Tibial nerve (tissue), 4 donors: ENCODE measurements at regions not wholly inside any gene's neighbourhood (a gene's known extent, or its start where the extent isn't known, plus 50 kb on each side); places are given as distances from the start of the nearest gene placed in this dataset.

Source experiments
- DNase-seq, 2 donors: peaks; one replicate each; pipeline ENCODE4 v3.0.0-alpha.2; 2019; ENCODE audit warnings: low spot score in 2 of 2
- H3K27ac ChIP-seq, 4 donors: fragments of 200-600 bp; sonication (generic) in 3 of 4; one replicate each; pipeline ENCODE4 v1.5.1; 2017 to 2019; ENCODE audit warnings: mild to moderate bottlenecking in 1 of 4
- H3K27me3 ChIP-seq, 2 donors: fragments of 200-600 bp; sonication (generic) in 1 of 2; one replicate each; pipeline versions ENCODE4 v1.5.1 to v1.6.0; 2017 to 2019
- H3K36me3 ChIP-seq, 3 donors: fragments of 200-600 bp; sonication (generic); one replicate each; pipeline ENCODE4 v1.5.1; 2018 to 2019
- H3K4me1 ChIP-seq, 4 donors: fragments of 200-600 bp; sonication (generic) in 3 of 4; one replicate each; pipeline ENCODE4 v1.5.1; 2017 to 2019
- H3K4me3 ChIP-seq, 4 donors: fragments of 200-600 bp; sonication (generic) in 3 of 4; one replicate each; pipeline ENCODE4 v1.5.1; 2017 to 2019; ENCODE audit warnings: mild to moderate bottlenecking in 1 of 4, moderate library complexity in 1 of 4
- H3K9me3 ChIP-seq, 4 donors: fragments of 200-600 bp; sonication (generic) in 3 of 4; one replicate each; pipeline ENCODE4 v1.5.1; 2017 to 2019
- CTCF ChIP-seq, 5 experiments: fragments of 200-600 bp in 3 of 5; fragments of 450-650 bp in 2 of 5; sonication (generic) in 3 of 5; IDR thresholded peaks; one replicate each; pipeline ENCODE4 v1.5.1; 2016 to 2019; ENCODE audit warnings: antibody characterized with exemption in 5 of 5, mild to moderate bottlenecking in 3 of 5, moderate library complexity in 2 of 5
- EP300 ChIP-seq, 2 donors: sonication (generic); formaldehyde crosslinking; IDR thresholded peaks; one replicate each; pipeline ENCODE4 v1.6.1; 2017; ENCODE audit warnings: antibody characterized with exemption in 2 of 2, mild to moderate bottlenecking in 1 of 2
- POLR2A ChIP-seq, 2 donors: fragments of 450-650 bp; IDR thresholded peaks; one replicate each; pipeline ENCODE4 v1.6.1; 2017; ENCODE audit warnings: antibody characterized with exemption in 2 of 2, mild to moderate bottlenecking in 2 of 2, moderate library complexity in 2 of 2
- WGBS, 2 donors: methylation state at CpG; one replicate each; pipeline ENCODE4 v1.1.5; 2018; 5-methylcytosine and 5-hydroxymethylcytosine counted together

GRCh38 chr1:221101807-221102605 lies 222.8 kb downstream of the HLX start:
- Histone ChIP-seq H3K4me3 (no peak overlapping the region), H3K36me3 (no peaks in the 10 kb centered on the region), H3K9me3 (no peaks in the 10 kb centered on the region), H3K4me1 (peaks cover 0 to 18% (median 3%) of the 10 kb centered on the region in 4 donors), H3K27me3 (no peaks in the 10 kb centered on the region), H3K27ac (no peak overlapping the region)
- TF ChIP-seq POLR2A (IDR thresholded peaks at IDR 0.05) (no peak), EP300 (IDR thresholded peaks at IDR 0.05) (no peak), CTCF (IDR thresholded peaks at IDR 0.05) (no peak)
- DNase-seq: no peak

GRCh38 chr1:221104596-221104995 lies 225.4 kb downstream of the HLX start:
- Histone ChIP-seq H3K4me3 (no peak overlapping the region), H3K27ac (no peak overlapping the region), H3K27me3 (no peaks in the 10 kb centered on the region), H3K9me3 (no peaks in the 10 kb centered on the region), H3K4me1 (peaks cover 0 to 18% (median 0%) of the 10 kb centered on the region in 4 donors), H3K36me3 (no peaks in the 10 kb centered on the region)
- WGBS, 2 donors: 90 to 92% methylated on average over 3 of the region's 3 CpGs
- TF ChIP-seq CTCF (IDR thresholded peaks at IDR 0.05) (no peak), POLR2A (IDR thresholded peaks at IDR 0.05) (no peak), EP300 (IDR thresholded peaks at IDR 0.05) (no peak)
- DNase-seq: no peak

- H3K36me3 ChIP-seq: no peaks in the 10 kb centered on the region
- 78 to 89% methylated on average over 1 of the region's 1 CpG for WGBS, 2 donors
Observed at GRCh38 chr1:221105578-221105977, 226.3 kb downstream of the HLX start.

GRCh38 chr1:221106616-221107015 lies 227.4 kb downstream of the HLX start:
- WGBS, 2 donors: 58 to 73% methylated on average over 3 of the region's 3 CpGs
- no peaks in the 10 kb centered on the region for H3K36me3 ChIP-seq
- no peak overlapping the region for H3K27ac ChIP-seq
- no peaks in the 10 kb centered on the region for H3K27me3 ChIP-seq
- H3K4me1 ChIP-seq: peaks cover 0 to 4% (median 0%) of the 10 kb centered on the region in 4 donors
- H3K9me3 ChIP-seq: no peaks in the 10 kb centered on the region
- TF ChIP-seq EP300 (IDR thresholded peaks at IDR 0.05) (no peak), POLR2A (IDR thresholded peaks at IDR 0.05) (no peak), CTCF (IDR thresholded peaks at IDR 0.05) (no peak)
- H3K4me3 ChIP-seq: no peak overlapping the region
- DNase-seq: no peak

More at GRCh38 chr1:221105578-221105977, 226.3 kb downstream of the HLX start:
- Histone ChIP-seq H3K4me3 (no peak overlapping the region), H3K9me3 (no peaks in the 10 kb centered on the region), H3K27ac (no peak overlapping the region), H3K27me3 (no peaks in the 10 kb centered on the region), H3K4me1 (peaks cover 0 to 10% (median 0%) of the 10 kb centered on the region in 4 donors)
- no peak for DNase-seq
- no peak for TF ChIP-seq CTCF (IDR thresholded peaks at IDR 0.05)
- TF ChIP-seq POLR2A (IDR thresholded peaks at IDR 0.05): no peak
- TF ChIP-seq EP300 (IDR thresholded peaks at IDR 0.05): no peak

GRCh38 chr1:221109930-221110329 lies 230.7 kb downstream of the HLX start:
- no peak for DNase-seq

More at GRCh38 chr1:221109930-221110329, 230.7 kb downstream of the HLX start:
- H3K4me3 ChIP-seq: no peak overlapping the region
- no peaks in the 10 kb centered on the region for H3K36me3 ChIP-seq
- H3K4me1 ChIP-seq: no peaks in the 10 kb centered on the region
- H3K9me3 ChIP-seq: no peaks in the 10 kb centered on the region
- TF ChIP-seq CTCF (IDR thresholded peaks at IDR 0.05): no peak
- TF ChIP-seq EP300 (IDR thresholded peaks at IDR 0.05): no peak
- no peak for TF ChIP-seq POLR2A (IDR thresholded peaks at IDR 0.05)
- H3K27ac ChIP-seq: no peak overlapping the region
- no peaks in the 10 kb centered on the region for H3K27me3 ChIP-seq
